Left colon (tissue), 2 donors: ENCODE measurements at regions not wholly inside any gene's neighbourhood (a gene's known extent, or its start where the extent isn't known, plus 50 kb on each side); places are given as distances from the start of the nearest gene placed in this dataset.

Source experiments
- ATAC-seq: fragments of 200-7000 bp; cut with Tn5 transposase; one replicate; pipeline ENCODE4 v1.9.1; 2020; ENCODE audit warnings: mild to moderate bottlenecking, moderate library complexity
- DNase-seq, 2 donors: peaks; one replicate each; pipeline ENCODE4 v3.0.0-alpha.2; 2020
- intact Hi-C, 2 donors: fragments of 100-400 bp; cut with DNase I in 1 of 2; cut with micrococcal nuclease in 1 of 2; formaldehyde crosslinking; loops; one replicate each; pipeline versions ENCODE4 v1.11.2 to v1.14.0; 2022; cut with DNase I, micrococcal nuclease
- donor health status: DM: no; HTN: no; CAD: no.
- donor health status: DM: yes; HTN: yes; CAD: no.

- DNase-seq (no peak), ATAC-seq (no peak)
- intact Hi-C loops = no loop called here
Observed at GRCh38 chr2:193539188-193539587, 1344.5 kb upstream of the TMEFF2 start.

- DNase-seq (no peak), ATAC-seq (no peak)
- intact Hi-C loops = no loop called here
Observed at GRCh38 chr2:193538061-193538460, 1343.3 kb upstream of the TMEFF2 start.

- no peak for ATAC-seq
- intact Hi-C loops = no loop called here
Observed at GRCh38 chr2:193537531-193537930, 1342.8 kb upstream of the TMEFF2 start.

GRCh38 chr2:193528458-193528857 lies 1333.7 kb upstream of the TMEFF2 start:
- no peak for ATAC-seq
- intact Hi-C loops = no loop called here
- no peak for DNase-seq

More at GRCh38 chr2:193537531-193537930, 1342.8 kb upstream of the TMEFF2 start:
- no peak for DNase-seq

- intact Hi-C loops = no loop called here
- no peak for ATAC-seq
Observed at GRCh38 chr2:193527146-193527545, 1332.4 kb upstream of the TMEFF2 start.

GRCh38 chr2:193523662-193524061 lies 1328.9 kb upstream of the TMEFF2 start:
- ATAC-seq (no peak), DNase-seq (no peak)
- intact Hi-C loops = no loop called here

More at GRCh38 chr2:193527146-193527545, 1332.4 kb upstream of the TMEFF2 start:
- DNase-seq = no peak

- intact Hi-C loops = no loop called here
- DNase-seq = no peak
- no peak for ATAC-seq
Observed at GRCh38 chr2:193521523-193521922, 1326.8 kb upstream of the TMEFF2 start.

- DNase-seq (no peak), ATAC-seq (no peak)
Observed at GRCh38 chr2:193520709-193521458, 1326.2 kb upstream of the TMEFF2 start.

GRCh38 chr2:193518041-193518817 lies 1323.5 kb upstream of the TMEFF2 start:
- DNase-seq (no peak), ATAC-seq (no peak)
- intact Hi-C loops = no loop called here

More at GRCh38 chr2:193520709-193521458, 1326.2 kb upstream of the TMEFF2 start:
- intact Hi-C loops = no loop called here

- ATAC-seq (no peak), DNase-seq (no peak)
- intact Hi-C loops = no loop called here
Observed at GRCh38 chr2:193517615-193518014, 1322.9 kb upstream of the TMEFF2 start.

GRCh38 chr2:193506035-193506434 lies 1311.3 kb upstream of the TMEFF2 start:
- DNase-seq = no peak
- intact Hi-C loops = no loop called here
- ATAC-seq = no peak

GRCh38 chr2:193505620-193506019 lies 1310.9 kb upstream of the TMEFF2 start:
- intact Hi-C loops = no loop called here
- no peak for ATAC-seq

GRCh38 chr2:193502363-193503035 lies 1307.8 kb upstream of the TMEFF2 start:
- ATAC-seq (no peak), DNase-seq (no peak)
- intact Hi-C loops = no loop called here

More at GRCh38 chr2:193505620-193506019, 1310.9 kb upstream of the TMEFF2 start:
- DNase-seq = no peak

- ATAC-seq (no peak), DNase-seq (no peak)
- intact Hi-C loops = no loop called here
Observed at GRCh38 chr2:193496786-193497185, 1302.1 kb upstream of the TMEFF2 start.

GRCh38 chr2:193482557-193482956 lies 1287.8 kb upstream of the TMEFF2 start:
- ATAC-seq (no peak), DNase-seq (no peak)
- intact Hi-C loops = no loop called here

- DNase-seq (no peak), ATAC-seq (no peak)
- intact Hi-C loops = no loop called here
Observed at GRCh38 chr2:193480187-193480586, 1285.5 kb upstream of the TMEFF2 start.

GRCh38 chr2:193476171-193476800 lies 1281.6 kb upstream of the TMEFF2 start:
- no peak for ATAC-seq
- intact Hi-C loops = no loop called here
- no peak for DNase-seq

GRCh38 chr2:193475038-193475437 lies 1280.3 kb upstream of the TMEFF2 start:
- ATAC-seq (no peak), DNase-seq (no peak)
- intact Hi-C loops = no loop called here

- ATAC-seq (no peak), DNase-seq (no peak)
- intact Hi-C loops = no loop called here
Observed at GRCh38 chr2:193469251-193469650, 1274.5 kb upstream of the TMEFF2 start.
